Coronary artery (tissue), 2 donors: ENCODE measurements at regions not wholly inside any gene's neighbourhood (a gene's known extent, or its start where the extent isn't known, plus 50 kb on each side); places are given as distances from the start of the nearest gene placed in this dataset.

Experiments
- DNase-seq: peaks from one replicate; pipeline ENCODE4 v3.0.0-alpha.2; 2017; ENCODE audit warnings: low spot score
- H3K27ac ChIP-seq, 2 donors: fragments of 200-600 bp; sonication (generic); one replicate each; pipeline ENCODE4 v1.5.1; 2016 to 2019
- H3K4me3 ChIP-seq: fragments of 200-600 bp; sonication (generic); 2 replicates; pipeline ENCODE4 v1.5.1; 2016; ENCODE audit warnings: mild to moderate bottlenecking, moderate library complexity
- CTCF ChIP-seq: fragments of 200-600 bp; sonication (generic); IDR thresholded peaks from one replicate; pipeline ENCODE4 v1.5.1; 2019; ENCODE audit warnings: antibody characterized with exemption

DNA sequence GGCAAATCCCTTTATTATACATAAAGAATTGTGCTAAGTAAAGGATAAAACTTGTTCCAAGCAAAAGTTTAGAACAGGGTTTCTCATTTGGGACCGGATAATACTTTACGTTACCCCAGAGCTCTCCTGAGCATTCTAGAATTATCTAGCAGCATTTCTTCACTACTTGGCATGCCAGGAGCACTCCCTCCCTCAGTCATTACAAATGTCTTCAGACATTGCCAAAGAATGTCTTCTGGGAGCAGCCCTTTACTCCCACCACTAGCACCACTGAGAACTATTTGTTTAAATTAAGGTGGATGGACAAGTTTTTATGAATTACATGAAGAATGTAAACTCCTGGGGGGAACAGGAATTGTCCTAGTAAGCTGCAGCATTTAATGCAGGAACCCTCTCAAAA, 516.4 kb downstream of the GBE1 start:
- TF ChIP-seq CTCF: no peak

GRCh38 chr3:81244231-81244630, 517.2 kb downstream of the GBE1 start:
- H3K4me3 ChIP-seq: no peak overlapping the region
- no peak for TF ChIP-seq CTCF
- no peak for DNase-seq
- no peak overlapping the region for H3K27ac ChIP-seq

More for the DNA sequence above, 516.4 kb downstream of the GBE1 start:
- DNase-seq: no peak
- no peak overlapping the region for H3K4me3 ChIP-seq
- no peak overlapping the region for H3K27ac ChIP-seq

- DNase-seq: no peak
- Histone ChIP-seq H3K4me3 (no peak overlapping the region), H3K27ac (no peak overlapping the region)
- TF ChIP-seq CTCF: no peak
Measured at GRCh38 chr3:81242871-81243270, 518.6 kb downstream of the GBE1 start.

DNA sequence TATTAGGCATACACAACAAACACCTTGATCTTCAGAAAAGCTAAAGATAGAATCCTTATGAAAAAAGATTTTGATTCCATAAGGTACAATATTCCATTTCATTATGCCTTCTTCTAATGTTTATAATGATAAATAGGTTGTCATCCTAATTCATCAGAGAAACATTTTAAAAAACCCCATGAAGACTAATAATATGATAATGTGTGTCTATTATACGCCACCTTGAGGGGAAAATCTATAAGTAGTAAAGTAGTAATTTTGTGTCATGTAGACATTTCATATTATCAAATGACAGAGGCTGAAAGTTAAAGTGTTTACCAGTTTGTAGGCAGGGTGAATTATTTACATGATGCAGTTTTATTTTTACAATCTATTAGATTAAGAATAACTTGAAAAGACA, 524.3 kb downstream of the GBE1 start:
- DNase-seq: no peak
- Histone ChIP-seq H3K4me3 (no peak overlapping the region), H3K27ac (no peak overlapping the region)
- TF ChIP-seq CTCF: no peak

DNA sequence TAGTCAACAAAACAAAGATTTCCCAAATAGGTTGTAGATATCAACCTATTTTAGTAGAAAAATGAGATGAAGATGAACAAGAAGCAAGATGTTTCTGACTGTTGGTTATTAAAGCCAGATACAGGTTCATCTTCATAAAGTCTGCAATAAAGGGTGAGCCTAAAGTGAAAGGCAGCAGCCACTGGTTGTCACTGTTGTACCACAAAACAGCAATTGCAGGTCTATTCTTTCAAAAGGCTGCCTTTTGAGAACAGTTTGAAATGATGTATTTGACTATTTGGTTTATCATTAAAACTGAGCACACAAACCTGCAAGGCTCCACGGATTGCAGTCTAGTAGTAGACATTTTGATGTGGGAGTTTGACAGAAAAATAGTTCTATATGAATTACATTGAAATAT, 543.4 kb downstream of the GBE1 start:
- Histone ChIP-seq H3K4me3 (no peak overlapping the region), H3K27ac (no peak overlapping the region)
- no peak for TF ChIP-seq CTCF
- DNase-seq: no peak

GRCh38 chr3:81217101-81217500, 544.3 kb downstream of the GBE1 start:
- Histone ChIP-seq H3K4me3 (no peak overlapping the region), H3K27ac (no peak overlapping the region)
- TF ChIP-seq CTCF: no peak
- DNase-seq: no peak

GRCh38 chr3:81216192-81216591, 545.3 kb downstream of the GBE1 start:
- DNase-seq: no peak
- no peak overlapping the region for H3K27ac ChIP-seq
- no peak for TF ChIP-seq CTCF
- H3K4me3 ChIP-seq: no peak overlapping the region
